Superior temporal gyrus (tissue), 1 donor: ENCODE measurements at regions not wholly inside any gene's neighbourhood (a gene's known extent, or its start where the extent isn't known, plus 50 kb on each side); places are given as distances from the start of the nearest gene placed in this dataset.

Experiments
- DNase-seq: peaks from one replicate; pipeline ENCODE4 v3.0.0-alpha.2; 2016; ENCODE audit errors: extremely low spot score

DNA sequence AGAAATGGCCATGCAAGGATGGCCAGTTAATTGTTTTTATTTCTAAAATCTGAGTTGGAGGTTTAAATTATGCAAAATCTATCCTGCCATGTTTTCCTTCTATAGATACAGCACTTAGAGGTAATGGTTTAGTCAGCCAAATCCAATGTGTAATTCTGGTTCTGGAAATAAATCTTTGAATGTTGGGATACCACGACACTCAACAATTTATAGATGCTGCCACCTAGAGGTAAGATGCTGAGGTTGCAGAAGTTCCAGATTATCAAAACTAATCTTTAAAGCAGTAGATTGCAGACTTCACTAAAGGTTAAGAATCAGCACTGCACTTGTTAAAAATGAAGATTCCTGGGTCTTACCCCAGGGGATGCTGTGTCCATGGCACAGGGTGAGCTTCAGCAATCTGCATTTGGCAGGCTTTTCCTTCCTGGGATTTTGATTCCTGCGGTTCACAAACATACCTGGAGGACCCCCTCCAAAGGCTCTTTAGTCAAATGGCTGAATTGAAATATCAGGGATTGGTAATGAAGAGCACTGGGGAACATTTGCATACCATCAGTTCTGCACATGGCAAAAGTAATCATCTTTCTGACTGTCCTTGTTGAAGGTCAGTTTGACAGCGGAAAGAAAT lies 53.4 kb upstream of the ANO4 start:
- peak; percentile 85 for DNase-seq

DNA sequence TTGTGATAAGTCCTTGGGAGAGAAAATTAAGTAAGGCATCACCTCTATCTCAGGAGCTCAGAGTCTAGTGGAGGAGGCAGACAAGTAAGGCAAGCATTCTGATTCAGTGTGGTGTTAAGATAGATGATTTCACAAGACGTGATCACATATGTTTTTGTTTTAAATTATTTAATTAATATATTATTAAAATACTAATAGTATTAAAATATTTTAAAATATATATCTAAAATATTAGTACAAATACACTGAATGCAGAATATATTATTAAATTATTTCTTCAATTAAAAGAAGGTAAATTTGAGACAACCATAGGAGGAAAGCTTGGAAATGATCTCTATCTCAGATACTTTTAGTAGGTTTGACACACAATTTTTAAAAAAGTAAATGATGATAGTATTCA lies 51.5 kb upstream of the ANO4 start:
- DNase-seq = no peak
